ENCODE measurements at regions not wholly inside any gene's neighbourhood (a gene's known extent, or its start where the extent isn't known, plus 50 kb on each side); places are given as distances from the start of the nearest gene placed in this dataset.

GRCh38 chr5:6090838-6091237 is 287.5 kb downstream of the MED10 start:
- TF ChIP-seq, protein P1, sequence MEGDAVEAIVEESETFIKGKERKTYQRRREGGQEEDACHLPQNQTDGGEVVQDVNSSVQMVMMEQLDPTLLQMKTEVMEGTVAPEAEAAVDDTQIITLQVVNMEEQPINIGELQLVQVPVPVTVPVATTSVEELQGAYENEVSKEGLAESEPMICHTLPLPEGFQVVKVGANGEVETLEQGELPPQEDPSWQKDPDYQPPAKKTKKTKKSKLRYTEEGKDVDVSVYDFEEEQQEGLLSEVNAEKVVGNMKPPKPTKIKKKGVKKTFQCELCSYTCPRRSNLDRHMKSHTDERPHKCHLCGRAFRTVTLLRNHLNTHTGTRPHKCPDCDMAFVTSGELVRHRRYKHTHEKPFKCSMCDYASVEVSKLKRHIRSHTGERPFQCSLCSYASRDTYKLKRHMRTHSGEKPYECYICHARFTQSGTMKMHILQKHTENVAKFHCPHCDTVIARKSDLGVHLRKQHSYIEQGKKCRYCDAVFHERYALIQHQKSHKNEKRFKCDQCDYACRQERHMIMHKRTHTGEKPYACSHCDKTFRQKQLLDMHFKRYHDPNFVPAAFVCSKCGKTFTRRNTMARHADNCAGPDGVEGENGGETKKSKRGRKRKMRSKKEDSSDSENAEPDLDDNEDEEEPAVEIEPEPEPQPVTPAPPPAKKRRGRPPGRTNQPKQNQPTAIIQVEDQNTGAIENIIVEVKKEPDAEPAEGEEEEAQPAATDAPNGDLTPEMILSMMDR (IDR thresholded peaks at IDR 0.05; ENCODE audit: insufficient read depth, low read length): no peak
- TF ChIP-seq POLR2AphosphoS5 (IDR thresholded peaks at IDR 0.05; ENCODE audit: low read depth): no peak
- no peak for TF ChIP-seq REST (IDR thresholded peaks at IDR 0.05; ENCODE audit: insufficient replicate concordance, low read depth)
- TF ChIP-seq GABPA (IDR thresholded peaks at IDR 0.05; ENCODE audit: low read depth): no peak
- TF ChIP-seq SPI1 (IDR thresholded peaks at IDR 0.05; ENCODE audit: borderline replicate concordance, low read depth): no peak

Data from HL-60 (cell line).